ENCODE measurements at regions not wholly inside any gene's neighbourhood (a gene's known extent, or its start where the extent isn't known, plus 50 kb on each side); places are given as distances from the start of the nearest gene placed in this dataset.
A peak's percentile ranks its signal among the peaks of the same experiment; 100 is the strongest.

- no peak for DNase-seq (ENCODE audit: low spot score)
- no peaks in the 10 kb centered on the region for H3K9me3 ChIP-seq (ENCODE audit: severe bottlenecking)
These were observed 113.2 kb upstream of the FLRT2 start for GRCh38 chr14:85416771-85417170.

GRCh38 chr14:85417396-85417795 lies 112.5 kb upstream of the FLRT2 start:
- no peak for DNase-seq (ENCODE audit: low spot score)
- Histone ChIP-seq H3K4me3 (ENCODE audit: severe bottlenecking) (no peak overlapping the region), H3K4me1 (ENCODE audit: insufficient read depth, poor library complexity, severe bottlenecking) (peaks cover 67% of the 10 kb centered on the region), H3K9me3 (ENCODE audit: severe bottlenecking) (no peaks in the 10 kb centered on the region), H3K36me3 (ENCODE audit: low read depth) (no peaks in the 10 kb centered on the region), H3K27ac (ENCODE audit: poor library complexity, severe bottlenecking) (peak overlapping the region; percentile 98), H3K27me3 (ENCODE audit: insufficient read depth, poor library complexity, severe bottlenecking) (no peaks in the 10 kb centered on the region)
- no peak for TF ChIP-seq CTCF (IDR thresholded peaks at IDR 0.05; ENCODE audit: poor library complexity, severe bottlenecking)
- no peak for ATAC-seq (ENCODE audit: low read depth)

More at GRCh38 chr14:85416771-85417170, 113.2 kb upstream of the FLRT2 start:
- Histone ChIP-seq H3K36me3 (ENCODE audit: low read depth) (no peaks in the 10 kb centered on the region), H3K4me3 (ENCODE audit: severe bottlenecking) (no peak overlapping the region), H3K4me1 (ENCODE audit: insufficient read depth, poor library complexity, severe bottlenecking) (peaks cover 64% of the 10 kb centered on the region), H3K27ac (ENCODE audit: poor library complexity, severe bottlenecking) (peak overlapping the region; percentile 98), H3K27me3 (ENCODE audit: insufficient read depth, poor library complexity, severe bottlenecking) (no peaks in the 10 kb centered on the region)
- TF ChIP-seq CTCF (IDR thresholded peaks at IDR 0.05; ENCODE audit: poor library complexity, severe bottlenecking): no peak
- peak; percentile 76 for ATAC-seq (ENCODE audit: low read depth)

- no peak for TF ChIP-seq CTCF (IDR thresholded peaks at IDR 0.05; ENCODE audit: poor library complexity, severe bottlenecking)
- no peaks in the 10 kb centered on the region for H3K36me3 ChIP-seq (ENCODE audit: low read depth)
- no peak for ATAC-seq (ENCODE audit: low read depth)
- peaks cover 73% of the 10 kb centered on the region for H3K4me1 ChIP-seq (ENCODE audit: insufficient read depth, poor library complexity, severe bottlenecking)
- H3K27me3 ChIP-seq (ENCODE audit: insufficient read depth, poor library complexity, severe bottlenecking): no peaks in the 10 kb centered on the region
- H3K4me3 ChIP-seq (ENCODE audit: severe bottlenecking): no peak overlapping the region
- no peak for DNase-seq (ENCODE audit: low spot score)
- peak overlapping the region; percentile 98 for H3K27ac ChIP-seq (ENCODE audit: poor library complexity, severe bottlenecking)
- no peaks in the 10 kb centered on the region for H3K9me3 ChIP-seq (ENCODE audit: severe bottlenecking)
These were observed 111.2 kb upstream of the FLRT2 start for GRCh38 chr14:85418721-85419120.

GRCh38 chr14:85420278-85420677 lies 109.7 kb upstream of the FLRT2 start:
- peak overlapping the region; percentile 78 for H3K27ac ChIP-seq (ENCODE audit: poor library complexity, severe bottlenecking)
- no peak for ATAC-seq (ENCODE audit: low read depth)

More at GRCh38 chr14:85420278-85420677, 109.7 kb upstream of the FLRT2 start:
- Histone ChIP-seq H3K9me3 (ENCODE audit: severe bottlenecking) (no peaks in the 10 kb centered on the region), H3K4me1 (ENCODE audit: insufficient read depth, poor library complexity, severe bottlenecking) (peaks cover 65% of the 10 kb centered on the region), H3K4me3 (ENCODE audit: severe bottlenecking) (no peak overlapping the region), H3K36me3 (ENCODE audit: low read depth) (no peaks in the 10 kb centered on the region), H3K27me3 (ENCODE audit: insufficient read depth, poor library complexity, severe bottlenecking) (no peaks in the 10 kb centered on the region)
- no peak for DNase-seq (ENCODE audit: low spot score)
- TF ChIP-seq CTCF (IDR thresholded peaks at IDR 0.05; ENCODE audit: poor library complexity, severe bottlenecking): no peak

All from RWPE2 (cell line).